ENCODE measurements at regions not wholly inside any gene's neighbourhood (a gene's known extent, or its start where the extent isn't known, plus 50 kb on each side); places are given as distances from the start of the nearest gene placed in this dataset.
A peak's percentile ranks its signal among the peaks of the same experiment; 100 is the strongest.

GRCh38 chr22:27382947-27383346 is 418.6 kb downstream of the MN1 start:
- no peaks in the 10 kb centered on the region for H3K9me3 ChIP-seq
- intact Hi-C loops (cut with DNase I): no loop called here
- no peak for TF ChIP-seq CTCF (IDR thresholded peaks at IDR 0.05)
- TF ChIP-seq POLR2AphosphoS5 (IDR thresholded peaks at IDR 0.05; ENCODE audit: insufficient read depth in 1 of 2, low read depth in 1 of 2): no peak
- TF ChIP-seq POLR2A (IDR thresholded peaks at IDR 0.05): no peak

GRCh38 chr22:27383896-27384295 is 417.7 kb downstream of the MN1 start:
- Histone ChIP-seq H3K4me1 (no peaks in the 10 kb centered on the region), H3K36me3 (no peaks in the 10 kb centered on the region), H3K27ac (no peak overlapping the region), H3K4me3 (no peak overlapping the region), H3K27me3 (no peaks in the 10 kb centered on the region), H3K9me3 (no peaks in the 10 kb centered on the region)
- TF ChIP-seq CTCF (IDR thresholded peaks at IDR 0.05): no peak
- TF ChIP-seq POLR2A (IDR thresholded peaks at IDR 0.05): no peak
- no peak for TF ChIP-seq POLR2AphosphoS5 (IDR thresholded peaks at IDR 0.05; ENCODE audit: insufficient read depth in 1 of 2, low read depth in 1 of 2)
- intact Hi-C loops (cut with DNase I): no loop called here
- no peak for DNase-seq (ENCODE audit: extremely low spot score in 2 of 2)

More at GRCh38 chr22:27382947-27383346, 418.6 kb downstream of the MN1 start:
- H3K4me3 ChIP-seq: no peak overlapping the region
- H3K27me3 ChIP-seq: no peaks in the 10 kb centered on the region
- H3K27ac ChIP-seq: no peak overlapping the region
- no peaks in the 10 kb centered on the region for H3K36me3 ChIP-seq
- DNase-seq (ENCODE audit: extremely low spot score in 2 of 2): peak in 1 of 2 donors; percentile 37
- H3K4me1 ChIP-seq: no peaks in the 10 kb centered on the region

- Histone ChIP-seq H3K4me3 (no peak overlapping the region), H3K27me3 (no peaks in the 10 kb centered on the region), H3K9me3 (no peaks in the 10 kb centered on the region), H3K4me1 (no peaks in the 10 kb centered on the region), H3K36me3 (no peaks in the 10 kb centered on the region), H3K27ac (no peak overlapping the region)
- intact Hi-C loops (cut with DNase I): no loop called here
- peak; percentile 78 to 88 for DNase-seq (ENCODE audit: extremely low spot score in 2 of 2)
- TF ChIP-seq POLR2A (IDR thresholded peaks at IDR 0.05) (no peak), POLR2AphosphoS5 (IDR thresholded peaks at IDR 0.05; ENCODE audit: insufficient read depth in 1 of 2, low read depth in 1 of 2) (no peak), CTCF (IDR thresholded peaks at IDR 0.05) (no peak)
Measured at GRCh38 chr22:27385261-27385998, 416.1 kb downstream of the MN1 start.

- Histone ChIP-seq H3K27ac (no peak overlapping the region), H3K36me3 (no peaks in the 10 kb centered on the region), H3K9me3 (no peaks in the 10 kb centered on the region), H3K4me1 (no peaks in the 10 kb centered on the region), H3K4me3 (no peak overlapping the region), H3K27me3 (no peaks in the 10 kb centered on the region)
- intact Hi-C loops (cut with DNase I): no loop called here
- no peak for TF ChIP-seq CTCF (IDR thresholded peaks at IDR 0.05)
- no peak for TF ChIP-seq POLR2AphosphoS5 (IDR thresholded peaks at IDR 0.05; ENCODE audit: insufficient read depth in 1 of 2, low read depth in 1 of 2)
- TF ChIP-seq POLR2A (IDR thresholded peaks at IDR 0.05): no peak
- peak; percentile 37 to 72 for DNase-seq (ENCODE audit: extremely low spot score in 2 of 2)
Measured at GRCh38 chr22:27386186-27386585, 415.4 kb downstream of the MN1 start.

- no peak overlapping the region for H3K27ac ChIP-seq
- no peak for TF ChIP-seq POLR2A (IDR thresholded peaks at IDR 0.05)
- no peak for TF ChIP-seq CTCF (IDR thresholded peaks at IDR 0.05)
- no peak for TF ChIP-seq POLR2AphosphoS5 (IDR thresholded peaks at IDR 0.05; ENCODE audit: insufficient read depth in 1 of 2, low read depth in 1 of 2)
- H3K9me3 ChIP-seq: no peaks in the 10 kb centered on the region
- H3K27me3 ChIP-seq: no peaks in the 10 kb centered on the region
- H3K36me3 ChIP-seq: no peaks in the 10 kb centered on the region
- intact Hi-C loops (cut with DNase I): no loop called here
- peak; percentile 29 to 81 for DNase-seq (ENCODE audit: extremely low spot score in 2 of 2)
- H3K4me1 ChIP-seq: no peaks in the 10 kb centered on the region
- no peak overlapping the region for H3K4me3 ChIP-seq
Measured at GRCh38 chr22:27387561-27387960, 414.0 kb downstream of the MN1 start.

Data from vagina (tissue), 2 donors.